ENCODE measurements at regions not wholly inside any gene's neighbourhood (a gene's known extent, or its start where the extent isn't known, plus 50 kb on each side); places are given as distances from the start of the nearest gene placed in this dataset.
"Not testable (repeated sequence)": the region's sequence is repeated elsewhere in the genome, so short reads cannot be mapped to it uniquely, and the experiment has no call there.

GRCh38 chr12:59432057-59432456 lies 163.8 kb upstream of the SLC16A7 start:
- no peaks in the 10 kb centered on the region for H3K27me3 ChIP-seq (ENCODE audit: control insufficient read depth, insufficient read depth, low read length)
- no peak overlapping the region for H3K4me3 ChIP-seq (ENCODE audit: insufficient read depth, low read depth, low read length)
- no peak for DNase-seq
- H3K36me3 ChIP-seq (replicated peaks; ENCODE audit: control insufficient read depth, insufficient read depth, low read length): no peaks in the 10 kb centered on the region

GRCh38 chr12:59431266-59431665 lies 164.6 kb upstream of the SLC16A7 start:
- no peak for DNase-seq
- Histone ChIP-seq H3K4me3 (ENCODE audit: insufficient read depth, low read depth, low read length) (no peak overlapping the region), H3K27me3 (ENCODE audit: control insufficient read depth, insufficient read depth, low read length) (no peaks in the 10 kb centered on the region), H3K36me3 (replicated peaks; ENCODE audit: control insufficient read depth, insufficient read depth, low read length) (no peaks in the 10 kb centered on the region)

- no peak overlapping the region for H3K4me3 ChIP-seq (ENCODE audit: insufficient read depth, low read depth, low read length)
- no peaks in the 10 kb centered on the region for H3K27me3 ChIP-seq (ENCODE audit: control insufficient read depth, insufficient read depth, low read length)
- DNase-seq: no peak
- no peaks in the 10 kb centered on the region for H3K36me3 ChIP-seq (replicated peaks; ENCODE audit: control insufficient read depth, insufficient read depth, low read length)
Observed at GRCh38 chr12:59429766-59430165, 166.1 kb upstream of the SLC16A7 start.

- Histone ChIP-seq H3K4me3 (ENCODE audit: insufficient read depth, low read depth, low read length) (no peak overlapping the region), H3K36me3 (replicated peaks; ENCODE audit: control insufficient read depth, insufficient read depth, low read length) (no peaks in the 10 kb centered on the region), H3K27me3 (ENCODE audit: control insufficient read depth, insufficient read depth, low read length) (no peaks in the 10 kb centered on the region)
- no peak for DNase-seq
Observed at GRCh38 chr12:59425798-59426197, 170.0 kb upstream of the SLC16A7 start.

GRCh38 chr12:59424666-59425065 lies 171.2 kb upstream of the SLC16A7 start:
- H3K4me3 ChIP-seq (ENCODE audit: insufficient read depth, low read depth, low read length); H3K36me3 ChIP-seq (replicated peaks; ENCODE audit: control insufficient read depth, insufficient read depth, low read length); DNase-seq: not testable (repeated sequence)

GRCh38 chr12:59414051-59414450 lies 181.8 kb upstream of the SLC16A7 start:
- Histone ChIP-seq H3K4me3 (ENCODE audit: insufficient read depth, low read depth, low read length) (no peak overlapping the region), H3K27me3 (ENCODE audit: control insufficient read depth, insufficient read depth, low read length) (no peaks in the 10 kb centered on the region), H3K36me3 (replicated peaks; ENCODE audit: control insufficient read depth, insufficient read depth, low read length) (no peaks in the 10 kb centered on the region)
- no peak for DNase-seq

More at GRCh38 chr12:59424666-59425065, 171.2 kb upstream of the SLC16A7 start:
- not testable (repeated sequence) for H3K27me3 ChIP-seq (ENCODE audit: control insufficient read depth, insufficient read depth, low read length)

GRCh38 chr12:59408431-59408830 lies 187.4 kb upstream of the SLC16A7 start:
- no peak overlapping the region for H3K4me3 ChIP-seq (ENCODE audit: insufficient read depth, low read depth, low read length)
- H3K36me3 ChIP-seq (replicated peaks; ENCODE audit: control insufficient read depth, insufficient read depth, low read length): no peaks in the 10 kb centered on the region
- DNase-seq: no peak
- H3K27me3 ChIP-seq (ENCODE audit: control insufficient read depth, insufficient read depth, low read length): no peaks in the 10 kb centered on the region

GRCh38 chr12:59407799-59408198 lies 188.0 kb upstream of the SLC16A7 start:
- no peak for DNase-seq
- Histone ChIP-seq H3K4me3 (ENCODE audit: insufficient read depth, low read depth, low read length) (no peak overlapping the region), H3K27me3 (ENCODE audit: control insufficient read depth, insufficient read depth, low read length) (no peaks in the 10 kb centered on the region), H3K36me3 (replicated peaks; ENCODE audit: control insufficient read depth, insufficient read depth, low read length) (no peaks in the 10 kb centered on the region)

GRCh38 chr12:59405992-59406391 lies 189.8 kb upstream of the SLC16A7 start:
- H3K36me3 ChIP-seq (replicated peaks; ENCODE audit: control insufficient read depth, insufficient read depth, low read length): no peaks in the 10 kb centered on the region
- no peaks in the 10 kb centered on the region for H3K27me3 ChIP-seq (ENCODE audit: control insufficient read depth, insufficient read depth, low read length)
- DNase-seq: no peak
- H3K4me3 ChIP-seq (ENCODE audit: insufficient read depth, low read depth, low read length): no peak overlapping the region

- no peaks in the 10 kb centered on the region for H3K36me3 ChIP-seq (replicated peaks; ENCODE audit: control insufficient read depth, insufficient read depth, low read length)
- no peak overlapping the region for H3K4me3 ChIP-seq (ENCODE audit: insufficient read depth, low read depth, low read length)
- no peaks in the 10 kb centered on the region for H3K27me3 ChIP-seq (ENCODE audit: control insufficient read depth, insufficient read depth, low read length)
- no peak for DNase-seq
Observed at GRCh38 chr12:59404109-59404650, 191.6 kb upstream of the SLC16A7 start.

GRCh38 chr12:59403259-59403932 lies 192.4 kb upstream of the SLC16A7 start:
- no peaks in the 10 kb centered on the region for H3K36me3 ChIP-seq (replicated peaks; ENCODE audit: control insufficient read depth, insufficient read depth, low read length)
- peak; percentile 15 for DNase-seq
- H3K27me3 ChIP-seq (ENCODE audit: control insufficient read depth, insufficient read depth, low read length): no peaks in the 10 kb centered on the region
- H3K4me3 ChIP-seq (ENCODE audit: insufficient read depth, low read depth, low read length): no peak overlapping the region

- Histone ChIP-seq H3K27me3 (ENCODE audit: control insufficient read depth, insufficient read depth, low read length) (no peaks in the 10 kb centered on the region), H3K4me3 (ENCODE audit: insufficient read depth, low read depth, low read length) (no peak overlapping the region), H3K36me3 (replicated peaks; ENCODE audit: control insufficient read depth, insufficient read depth, low read length) (no peaks in the 10 kb centered on the region)
- no peak for DNase-seq
Observed at GRCh38 chr12:59401862-59402261, 194.0 kb upstream of the SLC16A7 start.

GRCh38 chr12:59398164-59398563 lies 197.7 kb upstream of the SLC16A7 start:
- Histone ChIP-seq H3K36me3 (replicated peaks; ENCODE audit: control insufficient read depth, insufficient read depth, low read length) (no peaks in the 10 kb centered on the region), H3K4me3 (ENCODE audit: insufficient read depth, low read depth, low read length) (no peak overlapping the region), H3K27me3 (ENCODE audit: control insufficient read depth, insufficient read depth, low read length) (no peaks in the 10 kb centered on the region)
- DNase-seq: no peak

- DNase-seq: no peak
- no peak overlapping the region for H3K4me3 ChIP-seq (ENCODE audit: insufficient read depth, low read depth, low read length)
- H3K27me3 ChIP-seq (ENCODE audit: control insufficient read depth, insufficient read depth, low read length): no peaks in the 10 kb centered on the region
- H3K36me3 ChIP-seq (replicated peaks; ENCODE audit: control insufficient read depth, insufficient read depth, low read length): no peaks in the 10 kb centered on the region
Observed at GRCh38 chr12:59396919-59397318, 198.9 kb upstream of the SLC16A7 start.

GRCh38 chr12:59396519-59396918 lies 199.3 kb upstream of the SLC16A7 start:
- Histone ChIP-seq H3K27me3 (ENCODE audit: control insufficient read depth, insufficient read depth, low read length) (no peaks in the 10 kb centered on the region), H3K4me3 (ENCODE audit: insufficient read depth, low read depth, low read length) (no peak overlapping the region), H3K36me3 (replicated peaks; ENCODE audit: control insufficient read depth, insufficient read depth, low read length) (no peaks in the 10 kb centered on the region)
- DNase-seq: no peak

- DNase-seq; H3K27me3 ChIP-seq (ENCODE audit: control insufficient read depth, insufficient read depth, low read length); H3K36me3 ChIP-seq (replicated peaks; ENCODE audit: control insufficient read depth, insufficient read depth, low read length); H3K4me3 ChIP-seq (ENCODE audit: insufficient read depth, low read depth, low read length): not testable (repeated sequence)
Observed at GRCh38 chr12:59395310-59395709, 200.5 kb upstream of the SLC16A7 start.

Data from H7 (cell line).